Panc1 (cell line): ENCODE measurements at regions not wholly inside any gene's neighbourhood (a gene's known extent, or its start where the extent isn't known, plus 50 kb on each side); places are given as distances from the start of the nearest gene placed in this dataset.

Source experiments
- POLR2AphosphoS5 ChIP-seq: IDR thresholded peaks from 2 replicates; pipeline ENCODE4 v1.6.1; 2012; ENCODE audit warnings: mild to moderate bottlenecking, low read depth, low read length, moderate library complexity
- SIN3A ChIP-seq: IDR thresholded peaks from 2 replicates; pipeline ENCODE4 v1.6.1; 2012; ENCODE audit warnings: low read depth, mild to moderate bottlenecking, low read length, moderate library complexity, borderline replicate concordance; ENCODE audit not compliant: insufficient read depth
- TCF7L2 ChIP-seq: IDR thresholded peaks from 2 replicates; pipeline ENCODE4 v1.6.1; 2011; ENCODE audit warnings: mild to moderate bottlenecking, low read depth, low read length, inconsistent platforms
- TF ChIP-seq, protein P1 (sequence below): fragments of 450-650 bp; IDR thresholded peaks from 2 replicates; pipeline ENCODE4 v1.5.1; 2017; ENCODE audit warnings: mild to moderate bottlenecking
- TF ChIP-seq, protein P2 (sequence below), 2 experiments: IDR thresholded peaks; 2 replicates each; pipeline ENCODE4 v1.6.1; 2011 to 2012; ENCODE audit warnings: low read depth in 2 of 2, control low read depth in 1 of 2, low read length in 1 of 2, mild to moderate bottlenecking in 1 of 2, moderate library complexity in 1 of 2; ENCODE audit not compliant: insufficient read depth in 1 of 2

DNA sequence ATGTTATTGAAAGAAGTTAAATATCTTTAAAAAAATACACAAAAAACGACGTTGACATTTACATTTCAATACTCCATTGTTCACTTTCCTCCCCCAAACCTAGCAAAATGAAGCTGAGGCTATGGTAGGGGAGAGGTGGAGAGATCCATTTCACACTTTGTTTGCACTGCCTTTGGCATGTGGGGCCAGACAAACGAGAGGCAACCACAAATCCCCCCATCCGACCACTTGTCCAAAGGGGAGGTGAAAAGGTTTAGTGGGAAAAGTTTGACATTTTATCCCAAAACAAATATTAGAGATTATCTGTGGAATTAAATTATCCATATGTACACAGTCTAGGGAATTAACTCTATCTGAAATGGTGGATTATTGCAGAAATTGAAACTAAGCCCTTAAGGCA, 261.7 kb upstream of the FIGN start:
- TF ChIP-seq POLR2AphosphoS5: no peak
- TF ChIP-seq, protein P1, sequence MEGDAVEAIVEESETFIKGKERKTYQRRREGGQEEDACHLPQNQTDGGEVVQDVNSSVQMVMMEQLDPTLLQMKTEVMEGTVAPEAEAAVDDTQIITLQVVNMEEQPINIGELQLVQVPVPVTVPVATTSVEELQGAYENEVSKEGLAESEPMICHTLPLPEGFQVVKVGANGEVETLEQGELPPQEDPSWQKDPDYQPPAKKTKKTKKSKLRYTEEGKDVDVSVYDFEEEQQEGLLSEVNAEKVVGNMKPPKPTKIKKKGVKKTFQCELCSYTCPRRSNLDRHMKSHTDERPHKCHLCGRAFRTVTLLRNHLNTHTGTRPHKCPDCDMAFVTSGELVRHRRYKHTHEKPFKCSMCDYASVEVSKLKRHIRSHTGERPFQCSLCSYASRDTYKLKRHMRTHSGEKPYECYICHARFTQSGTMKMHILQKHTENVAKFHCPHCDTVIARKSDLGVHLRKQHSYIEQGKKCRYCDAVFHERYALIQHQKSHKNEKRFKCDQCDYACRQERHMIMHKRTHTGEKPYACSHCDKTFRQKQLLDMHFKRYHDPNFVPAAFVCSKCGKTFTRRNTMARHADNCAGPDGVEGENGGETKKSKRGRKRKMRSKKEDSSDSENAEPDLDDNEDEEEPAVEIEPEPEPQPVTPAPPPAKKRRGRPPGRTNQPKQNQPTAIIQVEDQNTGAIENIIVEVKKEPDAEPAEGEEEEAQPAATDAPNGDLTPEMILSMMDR: no peak
- TF ChIP-seq TCF7L2: no peak
- TF ChIP-seq, protein P2, sequence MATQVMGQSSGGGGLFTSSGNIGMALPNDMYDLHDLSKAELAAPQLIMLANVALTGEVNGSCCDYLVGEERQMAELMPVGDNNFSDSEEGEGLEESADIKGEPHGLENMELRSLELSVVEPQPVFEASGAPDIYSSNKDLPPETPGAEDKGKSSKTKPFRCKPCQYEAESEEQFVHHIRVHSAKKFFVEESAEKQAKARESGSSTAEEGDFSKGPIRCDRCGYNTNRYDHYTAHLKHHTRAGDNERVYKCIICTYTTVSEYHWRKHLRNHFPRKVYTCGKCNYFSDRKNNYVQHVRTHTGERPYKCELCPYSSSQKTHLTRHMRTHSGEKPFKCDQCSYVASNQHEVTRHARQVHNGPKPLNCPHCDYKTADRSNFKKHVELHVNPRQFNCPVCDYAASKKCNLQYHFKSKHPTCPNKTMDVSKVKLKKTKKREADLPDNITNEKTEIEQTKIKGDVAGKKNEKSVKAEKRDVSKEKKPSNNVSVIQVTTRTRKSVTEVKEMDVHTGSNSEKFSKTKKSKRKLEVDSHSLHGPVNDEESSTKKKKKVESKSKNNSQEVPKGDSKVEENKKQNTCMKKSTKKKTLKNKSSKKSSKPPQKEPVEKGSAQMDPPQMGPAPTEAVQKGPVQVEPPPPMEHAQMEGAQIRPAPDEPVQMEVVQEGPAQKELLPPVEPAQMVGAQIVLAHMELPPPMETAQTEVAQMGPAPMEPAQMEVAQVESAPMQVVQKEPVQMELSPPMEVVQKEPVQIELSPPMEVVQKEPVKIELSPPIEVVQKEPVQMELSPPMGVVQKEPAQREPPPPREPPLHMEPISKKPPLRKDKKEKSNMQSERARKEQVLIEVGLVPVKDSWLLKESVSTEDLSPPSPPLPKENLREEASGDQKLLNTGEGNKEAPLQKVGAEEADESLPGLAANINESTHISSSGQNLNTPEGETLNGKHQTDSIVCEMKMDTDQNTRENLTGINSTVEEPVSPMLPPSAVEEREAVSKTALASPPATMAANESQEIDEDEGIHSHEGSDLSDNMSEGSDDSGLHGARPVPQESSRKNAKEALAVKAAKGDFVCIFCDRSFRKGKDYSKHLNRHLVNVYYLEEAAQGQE (IDR thresholded peaks at IDR 0.05; ENCODE audit: insufficient read depth in 1 of 2, low read depth in 2 of 2, low read length in 1 of 2): no peak
- no peak for TF ChIP-seq SIN3A
